HCT116 (cell line): ENCODE measurements at regions not wholly inside any gene's neighbourhood (a gene's known extent, or its start where the extent isn't known, plus 50 kb on each side); places are given as distances from the start of the nearest gene placed in this dataset.
A peak's percentile ranks its signal among the peaks of the same experiment; 100 is the strongest.

Experiments
- ATAC-seq: fragments of 200-7000 bp; cut with Tn5 transposase; 2 replicates; pipeline ENCODE4 v1.9.1; 2020; ENCODE audit warnings: mild to moderate bottlenecking, moderate library complexity
- BruUV-seq: library from RNA; stranded (reverse); fragments of 400-500 nt; replicated peaks from 2 replicates; lab custom pipeline; 2021; lab: Mats Ljungman, UMichigan
- CTCF ChIA-PET: fragments of 300-600 bp; sonication (Branson Sonifier 250); formaldehyde crosslinking; loops from one replicate; lab custom pipeline; 2021; ENCODE audit warnings: antibody characterized with exemption; lab: Charles Lee
- POLR2A ChIA-PET: fragments of 300-600, 350-600 bp; sonication (Branson Sonifier 250); formaldehyde crosslinking; loops from one replicate; lab custom pipeline; 2021; ENCODE audit warnings: antibody characterized with exemption; lab: Charles Lee
- RAD21 ChIA-PET, 2 experiments: fragments of 300-600 bp; sonication (Branson Sonifier 250); formaldehyde crosslinking; loops; one replicate each; lab custom pipeline; 2023; ENCODE audit warnings: low total read pairs in 2 of 2; ENCODE audit not compliant: uncharacterized antibody in 2 of 2, unreplicated experiment in 2 of 2, low non-redundant PET in 1 of 2; lab: Charles Lee
- DNase-seq: peaks from one replicate; pipeline ENCODE4 v3.0.0-alpha.2; 2010; ENCODE audit warnings: low read depth, low spot score
- H2AFZ ChIP-seq: fragments of 200-600 bp; shearing (Covaris generic), sonication (generic); 2 replicates; pipeline ENCODE4 v1.6.1; 2017; ENCODE audit warnings: low read depth, mixed run types, mixed read lengths, antibody characterized with exemption, low read length; ENCODE audit not compliant: poor library complexity, severe bottlenecking
- H3K27ac ChIP-seq: 2 replicates; pipeline ENCODE4 v1.5.1; 2012; ENCODE audit warnings: low read depth, low read length
- H3K27me3 ChIP-seq: fragments of 200-600 bp; sonication (generic); 2 replicates; pipeline ENCODE4 v1.6.1; 2016; ENCODE audit warnings: mixed run types, low read length, mixed read lengths; ENCODE audit not compliant: insufficient read depth
- H3K36me3 ChIP-seq, 2 experiments: fragments of 200-500 bp in 1 of 2; fragments of 200-600 bp in 1 of 2; sonication (Bioruptor generic) in 1 of 2; sonication (generic) in 1 of 2; 2 replicates each; pipeline versions ENCODE4 v1.5.1 to v1.6.1; 2014 to 2016; ENCODE audit warnings: low read length in 2 of 2, inconsistent platforms in 1 of 2, mixed read lengths in 1 of 2, mixed run types in 1 of 2; ENCODE audit not compliant: insufficient read depth in 2 of 2, control insufficient read depth in 1 of 2
- H3K4me1 ChIP-seq, 2 experiments: fragments of 200-600 bp in 1 of 2; sonication (generic) in 1 of 2; 2 replicates each; pipeline versions ENCODE4 v1.5.1 to v1.6.1; 2012 to 2017; ENCODE audit warnings: low read length in 2 of 2, inconsistent platforms in 1 of 2, mild to moderate bottlenecking in 1 of 2, mixed read lengths in 1 of 2, mixed run types in 1 of 2, moderate library complexity in 1 of 2; ENCODE audit not compliant: insufficient read depth in 2 of 2, control insufficient read depth in 1 of 2
- H3K4me2 ChIP-seq: fragments of 200-600 bp; sonication (generic); 2 replicates; pipeline ENCODE4 v1.6.1; 2017; ENCODE audit warnings: mixed run types, low read length, mixed read lengths
- H3K4me3 ChIP-seq, 2 experiments: fragments of 200-600 bp in 1 of 2; sonication (generic) in 1 of 2; replicated peaks in 1 of 2; 2 replicates each; pipeline ENCODE4 v1.5.1; 2011 to 2016; ENCODE audit warnings: low read length in 2 of 2, control low read depth in 1 of 2, low read depth in 1 of 2, mild to moderate bottlenecking in 1 of 2, mixed read lengths in 1 of 2, mixed run types in 1 of 2
- H3K79me2 ChIP-seq: fragments of 200-600 bp; sonication (generic); 2 replicates; pipeline ENCODE4 v1.6.1; 2017; ENCODE audit warnings: mild to moderate bottlenecking, mixed run types, low read length, moderate library complexity, mixed read lengths; ENCODE audit not compliant: insufficient read depth
- H3K9ac ChIP-seq: fragments of 200-600 bp; sonication (generic); 2 replicates; pipeline ENCODE4 v1.6.1; 2016; ENCODE audit warnings: low read length, mixed read lengths
- H3K9me2 ChIP-seq: fragments of 200-600 bp; sonication (generic), shearing (Covaris generic); 2 replicates; pipeline ENCODE4 v1.6.1; 2017; ENCODE audit warnings: mixed run types, mild to moderate bottlenecking, moderate library complexity; ENCODE audit not compliant: insufficient read depth
- H3K9me3 ChIP-seq, 2 experiments: fragments of 200-500 bp in 1 of 2; fragments of 200-600 bp in 1 of 2; sonication (Bioruptor generic) in 1 of 2; sonication (generic) in 1 of 2; 2 replicates each; pipeline ENCODE4 v1.6.1; 2014 to 2017; ENCODE audit warnings: low read length in 2 of 2, mixed read lengths in 2 of 2, inconsistent platforms in 1 of 2, low read depth in 1 of 2, mild to moderate bottlenecking in 1 of 2, mixed run types in 1 of 2, moderate library complexity in 1 of 2; ENCODE audit not compliant: control insufficient read depth in 1 of 2, insufficient read depth in 1 of 2
- H4K20me1 ChIP-seq: fragments of 200-600 bp; sonication (generic), shearing (Covaris generic); 2 replicates; pipeline ENCODE4 v1.6.1; 2017; ENCODE audit warnings: mixed run types, mild to moderate bottlenecking, moderate library complexity; ENCODE audit not compliant: insufficient read depth
- CBX3 ChIP-seq: IDR thresholded peaks from 2 replicates; pipeline ENCODE4 v1.6.1; 2012; ENCODE audit warnings: low read depth
- CEBPB ChIP-seq: IDR thresholded peaks from 2 replicates; pipeline ENCODE4 v1.6.1; 2012; ENCODE audit warnings: low read depth
- ELF1 ChIP-seq: IDR thresholded peaks from 2 replicates; pipeline ENCODE4 v1.6.1; 2012; ENCODE audit warnings: low read depth, borderline replicate concordance
- EZH2 ChIP-seq: fragments of 200-600 bp; sonication (generic); IDR thresholded peaks from 2 replicates; pipeline ENCODE4 v1.6.1; 2017; ENCODE audit warnings: antibody characterized with exemption, mixed run types
- FOSL1 ChIP-seq: IDR thresholded peaks from 2 replicates; pipeline ENCODE4 v1.6.1; 2012; ENCODE audit warnings: low read depth
- JUND ChIP-seq: IDR thresholded peaks from 2 replicates; pipeline ENCODE4 v1.6.1; 2012
- MAX ChIP-seq: IDR thresholded peaks from 2 replicates; pipeline ENCODE4 v1.6.1; 2012
- POLR2AphosphoS5 ChIP-seq: IDR thresholded peaks from 2 replicates; pipeline ENCODE4 v1.6.1; 2011; ENCODE audit warnings: mild to moderate bottlenecking, low read depth, low read length, moderate library complexity
- RAD21 ChIP-seq: IDR thresholded peaks from 2 replicates; pipeline ENCODE4 v1.6.1; 2012; ENCODE audit warnings: low read depth, mild to moderate bottlenecking
- SIN3A ChIP-seq: IDR thresholded peaks from 2 replicates; pipeline ENCODE4 v1.6.1; 2012; ENCODE audit warnings: low read depth
- SP1 ChIP-seq: IDR thresholded peaks from 2 replicates; pipeline ENCODE4 v1.6.1; 2012; ENCODE audit warnings: low read depth
- SRF ChIP-seq: IDR thresholded peaks from 2 replicates; pipeline ENCODE4 v1.6.1; 2012; ENCODE audit warnings: low read depth
- TCF7L2 ChIP-seq: IDR thresholded peaks from 2 replicates; pipeline ENCODE4 v1.7.0; 2011; ENCODE audit warnings: borderline replicate concordance, inconsistent platforms; ENCODE audit not compliant: insufficient read depth, insufficient read length; ENCODE audit errors: extremely low read depth
- YY1 ChIP-seq: IDR thresholded peaks from 2 replicates; pipeline ENCODE4 v1.6.1; 2011; ENCODE audit warnings: low read length, low read depth, moderate library complexity, mild to moderate bottlenecking; ENCODE audit not compliant: insufficient replicate concordance; ENCODE audit errors: extremely low read depth
- ZFX ChIP-seq: fragments of 450-650 bp; IDR thresholded peaks from 2 replicates; pipeline ENCODE4 v1.6.1; 2017
- intact Hi-C: fragments of 100-400 bp; cut with micrococcal nuclease; formaldehyde crosslinking; loops from 2 replicates; pipeline ENCODE4 v1.10.0; 2022
- TF ChIP-seq, protein P1 (sequence below): IDR thresholded peaks from 2 replicates; pipeline ENCODE4 v1.6.1; 2012; ENCODE audit warnings: low read depth
- TF ChIP-seq, protein P2 (sequence below), 3 experiments: fragments of 200-600 bp in 1 of 3; sonication (generic) in 1 of 3; IDR thresholded peaks in 2 of 3; conservative IDR thresholded peaks in 1 of 3; 2 replicates each; pipeline ENCODE4 v1.5.1; 2012 to 2017; ENCODE audit warnings: low read depth in 2 of 3, low read length in 2 of 3, antibody characterized with exemption in 1 of 3, borderline replicate concordance in 1 of 3, control low read depth in 1 of 3, mild to moderate bottlenecking in 1 of 3, mixed read lengths in 1 of 3, mixed run types in 1 of 3, moderate library complexity in 1 of 3; ENCODE audit not compliant: insufficient read depth in 1 of 3
- TF ChIP-seq, protein P3 (sequence below): IDR thresholded peaks from 2 replicates; pipeline ENCODE4 v1.6.1; 2012

- TF ChIP-seq, protein P1, sequence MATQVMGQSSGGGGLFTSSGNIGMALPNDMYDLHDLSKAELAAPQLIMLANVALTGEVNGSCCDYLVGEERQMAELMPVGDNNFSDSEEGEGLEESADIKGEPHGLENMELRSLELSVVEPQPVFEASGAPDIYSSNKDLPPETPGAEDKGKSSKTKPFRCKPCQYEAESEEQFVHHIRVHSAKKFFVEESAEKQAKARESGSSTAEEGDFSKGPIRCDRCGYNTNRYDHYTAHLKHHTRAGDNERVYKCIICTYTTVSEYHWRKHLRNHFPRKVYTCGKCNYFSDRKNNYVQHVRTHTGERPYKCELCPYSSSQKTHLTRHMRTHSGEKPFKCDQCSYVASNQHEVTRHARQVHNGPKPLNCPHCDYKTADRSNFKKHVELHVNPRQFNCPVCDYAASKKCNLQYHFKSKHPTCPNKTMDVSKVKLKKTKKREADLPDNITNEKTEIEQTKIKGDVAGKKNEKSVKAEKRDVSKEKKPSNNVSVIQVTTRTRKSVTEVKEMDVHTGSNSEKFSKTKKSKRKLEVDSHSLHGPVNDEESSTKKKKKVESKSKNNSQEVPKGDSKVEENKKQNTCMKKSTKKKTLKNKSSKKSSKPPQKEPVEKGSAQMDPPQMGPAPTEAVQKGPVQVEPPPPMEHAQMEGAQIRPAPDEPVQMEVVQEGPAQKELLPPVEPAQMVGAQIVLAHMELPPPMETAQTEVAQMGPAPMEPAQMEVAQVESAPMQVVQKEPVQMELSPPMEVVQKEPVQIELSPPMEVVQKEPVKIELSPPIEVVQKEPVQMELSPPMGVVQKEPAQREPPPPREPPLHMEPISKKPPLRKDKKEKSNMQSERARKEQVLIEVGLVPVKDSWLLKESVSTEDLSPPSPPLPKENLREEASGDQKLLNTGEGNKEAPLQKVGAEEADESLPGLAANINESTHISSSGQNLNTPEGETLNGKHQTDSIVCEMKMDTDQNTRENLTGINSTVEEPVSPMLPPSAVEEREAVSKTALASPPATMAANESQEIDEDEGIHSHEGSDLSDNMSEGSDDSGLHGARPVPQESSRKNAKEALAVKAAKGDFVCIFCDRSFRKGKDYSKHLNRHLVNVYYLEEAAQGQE: no peak
These were observed 80.3 kb upstream of the FLT1 start (continued) for GRCh38 chr13:28575200-28575599.

- no peaks in the 10 kb centered on the region for H3K36me3 ChIP-seq
- ChIA-PET RAD21 (no interaction called here), CTCF (no interaction called here), POLR2A (no interaction called here)
- H4K20me1 ChIP-seq: no peaks in the 10 kb centered on the region
- no peaks in the 10 kb centered on the region for H3K9me3 ChIP-seq
- peaks cover 7 to 21% of the 10 kb centered on the region in 2 experiments for H3K4me1 ChIP-seq
- no peaks in the 10 kb centered on the region for H3K79me2 ChIP-seq
- intact Hi-C loops: no loop called here
- H3K9me2 ChIP-seq: 0 out of 2 replicates have a peak, but pooled peaks cover 7% of the 10 kb centered on the region
- no TSS peak for BruUV-seq
- peak overlapping the region; percentile 85 for H2AFZ ChIP-seq
- peak overlapping the region; percentile 45 for H3K4me2 ChIP-seq
- H3K27me3 ChIP-seq: no peaks in the 10 kb centered on the region
- DNase-seq: peak; percentile 95
- peak overlapping the region; percentile 22; the same call in 1 of the 2 replicates for H3K27ac ChIP-seq
- no peak overlapping the region for H3K9ac ChIP-seq
- peak; percentile 94 for ATAC-seq
- peak overlapping the region in 1 of 2 experiments; percentile 9; a peak in 1 of 4 replicates for H3K4me3 ChIP-seq
- TF ChIP-seq SIN3A (no peak), YY1 (peak; percentile 10), ZFX (peak; percentile 39), POLR2AphosphoS5 (peak; percentile 48; the same call in 1 of the 2 replicates), SRF (peak; percentile 55; the same call in 1 of the 2 replicates), EZH2 (no peak), JUND (peak; percentile 87), TCF7L2 (peak; percentile 19), MAX (peak; percentile 97), CEBPB (no peak), ELF1 (no peak), SP1 (peak; percentile 84), RAD21 (no peak), CBX3 (peak; percentile 90), FOSL1 (peak; percentile 88)
- TF ChIP-seq, protein P2, sequence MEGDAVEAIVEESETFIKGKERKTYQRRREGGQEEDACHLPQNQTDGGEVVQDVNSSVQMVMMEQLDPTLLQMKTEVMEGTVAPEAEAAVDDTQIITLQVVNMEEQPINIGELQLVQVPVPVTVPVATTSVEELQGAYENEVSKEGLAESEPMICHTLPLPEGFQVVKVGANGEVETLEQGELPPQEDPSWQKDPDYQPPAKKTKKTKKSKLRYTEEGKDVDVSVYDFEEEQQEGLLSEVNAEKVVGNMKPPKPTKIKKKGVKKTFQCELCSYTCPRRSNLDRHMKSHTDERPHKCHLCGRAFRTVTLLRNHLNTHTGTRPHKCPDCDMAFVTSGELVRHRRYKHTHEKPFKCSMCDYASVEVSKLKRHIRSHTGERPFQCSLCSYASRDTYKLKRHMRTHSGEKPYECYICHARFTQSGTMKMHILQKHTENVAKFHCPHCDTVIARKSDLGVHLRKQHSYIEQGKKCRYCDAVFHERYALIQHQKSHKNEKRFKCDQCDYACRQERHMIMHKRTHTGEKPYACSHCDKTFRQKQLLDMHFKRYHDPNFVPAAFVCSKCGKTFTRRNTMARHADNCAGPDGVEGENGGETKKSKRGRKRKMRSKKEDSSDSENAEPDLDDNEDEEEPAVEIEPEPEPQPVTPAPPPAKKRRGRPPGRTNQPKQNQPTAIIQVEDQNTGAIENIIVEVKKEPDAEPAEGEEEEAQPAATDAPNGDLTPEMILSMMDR (IDR thresholded peaks at IDR 0.05 in 2 of 3, conservative IDR thresholded peaks at IDR 0.05 in 1 of 3; ENCODE audit: borderline replicate concordance in 1 of 3, insufficient read depth in 1 of 3, low read depth in 2 of 3, low read length in 2 of 3): no peak
- TF ChIP-seq, protein P3, sequence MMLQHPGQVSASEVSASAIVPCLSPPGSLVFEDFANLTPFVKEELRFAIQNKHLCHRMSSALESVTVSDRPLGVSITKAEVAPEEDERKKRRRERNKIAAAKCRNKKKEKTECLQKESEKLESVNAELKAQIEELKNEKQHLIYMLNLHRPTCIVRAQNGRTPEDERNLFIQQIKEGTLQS: no peak
These were observed 79.8 kb upstream of the FLT1 start for GRCh38 chr13:28574617-28575142.
